ENCODE measurements at regions not wholly inside any gene's neighbourhood (a gene's known extent, or its start where the extent isn't known, plus 50 kb on each side); places are given as distances from the start of the nearest gene placed in this dataset.
"Not testable (repeated sequence)": the region's sequence is repeated elsewhere in the genome, so short reads cannot be mapped to it uniquely, and the experiment has no call there.

- DNase-seq, result not testable (repeated sequence)
These were observed 160.8 kb upstream of the CCZ1B start for GRCh38 chr7:6986892-6987291.

- DNase-seq, result not testable (repeated sequence)
These were observed 162.5 kb upstream of the CCZ1B start for GRCh38 chr7:6988608-6989007.

- not testable (repeated sequence) for DNase-seq
These were observed 163.9 kb upstream of the CCZ1B start for GRCh38 chr7:6989968-6990367.

- not testable (repeated sequence) for DNase-seq
These were observed 164.5 kb upstream of the CCZ1B start for GRCh38 chr7:6990426-6991152.

- DNase-seq, result peak; percentile 28 to 49
These were observed 165.1 kb upstream of the CCZ1B start for GRCh38 chr7:6991169-6991611.

- not testable (repeated sequence) for DNase-seq
These were observed 165.6 kb upstream of the CCZ1B start for GRCh38 chr7:6991686-6992085.

GRCh38 chr7:6992133-6992532, 166.1 kb upstream of the CCZ1B start:
- DNase-seq, result not testable (repeated sequence)

- DNase-seq, result not testable (repeated sequence)
These were observed 169.0 kb upstream of the CCZ1B start for GRCh38 chr7:6995026-6995425.

- DNase-seq, result peak in 1 of 2 experiments; percentile 11
These were observed 169.6 kb upstream of the CCZ1B start for GRCh38 chr7:6995493-6996289.

- peak in 1 of 2 experiments; percentile 10 for DNase-seq
These were observed 173.1 kb upstream of the CCZ1B start for GRCh38 chr7:6999067-6999666.

GRCh38 chr7:7002418-7003062, 176.5 kb upstream of the CCZ1B start:
- TF ChIP-seq GATA1 (IDR thresholded peaks at IDR 0.05; ENCODE audit: low read depth, low read length), result no peak
- TF ChIP-seq POLR2A (IDR thresholded peaks at IDR 0.05; ENCODE audit: low read length), result no peak
- DNase-seq, result no peak

- TF ChIP-seq GATA1 (IDR thresholded peaks at IDR 0.05; ENCODE audit: low read depth, low read length) (no peak), POLR2A (IDR thresholded peaks at IDR 0.05; ENCODE audit: low read length) (no peak)
- peak in 1 of 2 experiments; percentile 4 for DNase-seq
These were observed 177.0 kb upstream of the C1GALT1 start for GRCh38 chr7:7005303-7005702.

GRCh38 chr7:7005949-7006348, 176.4 kb upstream of the C1GALT1 start:
- DNase-seq, result not testable (repeated sequence)

GRCh38 chr7:7011241-7011640, 171.1 kb upstream of the C1GALT1 start:
- DNase-seq, result not testable (repeated sequence)

GRCh38 chr7:7011751-7012150, 170.6 kb upstream of the C1GALT1 start:
- not testable (repeated sequence) for DNase-seq
